ENCODE measurements at regions not wholly inside any gene's neighbourhood (a gene's known extent, or its start where the extent isn't known, plus 50 kb on each side); places are given as distances from the start of the nearest gene placed in this dataset.
A peak's percentile ranks its signal among the peaks of the same experiment; 100 is the strongest.

GRCh38 chr2:120914839-120915521 lies 179.3 kb downstream of the GLI2 start:
- Histone ChIP-seq H3K27me3 (ENCODE audit: control insufficient read depth in 1 of 2, insufficient read depth in 2 of 2, low read length in 2 of 2) (peaks cover 12 to 71% of the 10 kb centered on the region in 2 experiments), H3K4me1 (ENCODE audit: insufficient read depth, low read length) (peaks cover 10% of the 10 kb centered on the region), H3K27ac (ENCODE audit: extremely low read length, insufficient read depth, low read length) (no peak overlapping the region), H2AFZ (ENCODE audit: low read length) (no peak overlapping the region), H3K4me2 (ENCODE audit: low read depth, low read length) (peak overlapping the region; percentile 30; the same call in 1 of the 2 replicates), H3K9me3 (ENCODE audit: low read length) (no peaks in the 10 kb centered on the region), H3K9ac (ENCODE audit: insufficient read depth, low read depth, low read length) (no peak overlapping the region), H4K20me1 (ENCODE audit: insufficient read depth, low read length) (no peaks in the 10 kb centered on the region; the same call in 1 of the 2 replicates), H3K4me3 (replicated peaks in 1 of 3; ENCODE audit: insufficient read depth in 1 of 3, low read depth in 2 of 3, low read length in 3 of 3) (no peak overlapping the region), H3K36me3 (replicated peaks in 1 of 2; ENCODE audit: control insufficient read depth in 1 of 2, insufficient read depth in 2 of 2, low read length in 2 of 2) (no peaks in the 10 kb centered on the region), H3K79me2 (ENCODE audit: insufficient read depth, low read length) (no peaks in the 10 kb centered on the region)
- intact Hi-C loops (cut with micrococcal nuclease; ENCODE audit: unreplicated experiment) (no loop called here), in situ Hi-C loops (cut with HindIII; ENCODE audit: extremely low pct_ligation_motif_present, low pct_unique_long_range_greater_than_20kb) (no loop called here)
- peak; percentile 61 for DNase-seq (ENCODE audit: low spot score)
- peak; percentile 91 for ATAC-seq
- CTCF ChIA-PET (ENCODE audit: low intra/inter-chr PET ratio, low total read pairs), result no interaction called here
- POLR2A ChIA-PET, result no interaction called here
- BruUV-seq (replicated peaks), result no TSS peak
- FAIRE-seq, result peak; percentile 56
- 8% methylated on average over 15 of the region's 17 CpGs for WGBS (ENCODE audit: low lambda C conversion rate)
- TF ChIP-seq TEAD3 (CRISPR knock-in tag; optimal IDR thresholded peaks at IDR 0.05; ENCODE audit: borderline replicate concordance) (peak; percentile 27), ZNF414 (CRISPR knock-in tag; IDR thresholded peaks at IDR 0.05) (no peak), ZFX (CRISPR knock-in tag; IDR thresholded peaks at IDR 0.05; ENCODE audit: low read depth) (peak; percentile 17; the same call in 1 of the 2 replicates), HOXD1 (CRISPR knock-in tag; IDR thresholded peaks at IDR 0.05) (no peak), STAG1 (CRISPR knock-in tag; IDR thresholded peaks at IDR 0.05) (peak; percentile 31; the same call in 1 of the 2 replicates), ZNF552 (CRISPR knock-in tag; IDR thresholded peaks at IDR 0.05; ENCODE audit: borderline replicate concordance) (no peak), ZNF7 (CRISPR knock-in tag; IDR thresholded peaks at IDR 0.05) (no peak), ZNF576 (CRISPR knock-in tag; IDR thresholded peaks at IDR 0.05) (no peak), CENPBD1 (CRISPR knock-in tag; IDR thresholded peaks at IDR 0.05; ENCODE audit: borderline replicate concordance, low read depth) (no peak), ZNF768 (CRISPR knock-in tag; IDR thresholded peaks at IDR 0.05) (0 out of 2 replicates have a peak, but pooled peaks have one; percentile 17), ZNF12 (CRISPR knock-in tag; IDR thresholded peaks at IDR 0.05) (0 out of 2 replicates have a peak, but pooled peaks have one; percentile 23), NFKB2 (CRISPR knock-in tag; IDR thresholded peaks at IDR 0.05; ENCODE audit: borderline replicate concordance) (no peak), PLRG1 (conservative IDR thresholded peaks at IDR 0.05) (no peak)
- TF ChIP-seq, protein P1, sequence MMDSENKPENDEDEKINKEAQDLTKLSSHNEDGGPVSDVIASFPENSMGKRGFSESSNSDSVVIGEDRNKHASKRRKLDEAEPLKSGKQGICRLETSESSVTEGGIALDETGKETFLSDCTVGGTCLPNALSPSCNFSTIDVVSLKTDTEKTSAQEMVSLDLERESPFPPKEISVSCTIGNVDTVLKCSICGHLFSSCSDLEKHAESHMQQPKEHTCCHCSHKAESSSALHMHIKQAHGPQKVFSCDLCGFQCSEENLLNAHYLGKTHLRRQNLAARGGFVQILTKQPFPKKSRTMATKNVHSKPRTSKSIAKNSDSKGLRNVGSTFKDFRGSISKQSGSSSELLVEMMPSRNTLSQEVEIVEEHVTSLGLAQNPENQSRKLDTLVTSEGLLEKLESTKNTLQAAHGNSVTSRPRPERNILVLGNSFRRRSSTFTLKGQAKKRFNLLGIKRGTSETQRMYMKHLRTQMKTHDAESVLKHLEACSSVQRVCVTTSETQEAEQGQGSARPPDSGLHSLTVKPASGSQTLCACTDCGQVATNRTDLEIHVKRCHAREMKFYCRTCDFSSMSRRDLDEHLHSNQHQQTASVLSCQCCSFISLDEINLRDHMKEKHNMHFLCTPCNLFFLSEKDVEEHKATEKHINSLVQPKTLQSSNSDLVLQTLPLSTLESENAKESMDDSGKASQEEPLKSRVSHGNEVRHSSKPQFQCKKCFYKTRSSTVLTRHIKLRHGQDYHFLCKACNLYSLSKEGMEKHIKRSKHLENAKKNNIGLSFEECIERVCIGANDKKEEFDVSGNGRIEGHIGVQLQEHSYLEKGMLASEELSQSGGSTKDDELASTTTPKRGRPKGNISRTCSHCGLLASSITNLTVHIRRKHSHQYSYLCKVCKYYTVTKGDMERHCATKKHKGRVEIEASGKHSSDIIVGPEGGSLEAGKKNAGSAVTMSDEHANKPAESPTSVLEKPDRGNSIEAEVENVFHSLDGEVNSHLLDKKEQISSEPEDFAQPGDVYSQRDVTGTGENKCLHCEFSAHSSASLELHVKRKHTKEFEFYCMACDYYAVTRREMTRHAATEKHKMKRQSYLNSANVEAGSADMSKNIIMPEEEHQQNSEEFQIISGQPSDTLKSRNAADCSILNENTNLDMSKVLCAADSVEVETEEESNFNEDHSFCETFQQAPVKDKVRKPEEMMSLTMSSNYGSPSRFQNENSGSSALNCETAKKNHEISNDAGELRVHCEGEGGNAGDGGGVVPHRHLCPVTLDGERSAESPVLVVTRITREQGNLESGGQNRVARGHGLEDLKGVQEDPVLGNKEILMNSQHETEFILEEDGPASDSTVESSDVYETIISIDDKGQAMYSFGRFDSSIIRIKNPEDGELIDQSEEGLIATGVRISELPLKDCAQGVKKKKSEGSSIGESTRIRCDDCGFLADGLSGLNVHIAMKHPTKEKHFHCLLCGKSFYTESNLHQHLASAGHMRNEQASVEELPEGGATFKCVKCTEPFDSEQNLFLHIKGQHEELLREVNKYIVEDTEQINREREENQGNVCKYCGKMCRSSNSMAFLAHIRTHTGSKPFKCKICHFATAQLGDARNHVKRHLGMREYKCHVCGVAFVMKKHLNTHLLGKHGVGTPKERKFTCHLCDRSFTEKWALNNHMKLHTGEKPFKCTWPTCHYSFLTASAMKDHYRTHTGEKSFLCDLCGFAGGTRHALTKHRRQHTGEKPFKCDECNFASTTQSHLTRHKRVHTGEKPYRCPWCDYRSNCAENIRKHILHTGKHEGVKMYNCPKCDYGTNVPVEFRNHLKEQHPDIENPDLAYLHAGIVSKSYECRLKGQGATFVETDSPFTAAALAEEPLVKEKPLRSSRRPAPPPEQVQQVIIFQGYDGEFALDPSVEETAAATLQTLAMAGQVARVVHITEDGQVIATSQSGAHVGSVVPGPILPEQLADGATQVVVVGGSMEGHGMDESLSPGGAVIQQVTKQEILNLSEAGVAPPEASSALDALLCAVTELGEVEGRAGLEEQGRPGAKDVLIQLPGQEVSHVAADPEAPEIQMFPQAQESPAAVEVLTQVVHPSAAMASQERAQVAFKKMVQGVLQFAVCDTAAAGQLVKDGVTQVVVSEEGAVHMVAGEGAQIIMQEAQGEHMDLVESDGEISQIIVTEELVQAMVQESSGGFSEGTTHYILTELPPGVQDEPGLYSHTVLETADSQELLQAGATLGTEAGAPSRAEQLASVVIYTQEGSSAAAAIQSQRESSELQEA (CRISPR knock-in tag; IDR thresholded peaks at IDR 0.05; ENCODE audit: not compliant biosample characterization), result no peak

Data from HepG2 (cell line).